ENCODE measurements at regions not wholly inside any gene's neighbourhood (a gene's known extent, or its start where the extent isn't known, plus 50 kb on each side); places are given as distances from the start of the nearest gene placed in this dataset.

GRCh38 chr2:235348329-235348728 lies 145.5 kb upstream of the AGAP1 start:
- H3K27me3 ChIP-seq (ENCODE audit: control insufficient read depth, insufficient read depth, low read length), result peaks cover 11% of the 10 kb centered on the region
- H3K9ac ChIP-seq (ENCODE audit: low read depth, low read length), result no peak overlapping the region
- H3K9me3 ChIP-seq (replicated peaks; ENCODE audit: low read length), result no peaks in the 10 kb centered on the region
- H3K4me3 ChIP-seq (ENCODE audit: low read length), result no peak overlapping the region
- peaks cover 8% of the 10 kb centered on the region for H3K4me1 ChIP-seq (ENCODE audit: control insufficient read depth, insufficient read depth, low read length)
- H3K4me2 ChIP-seq (ENCODE audit: low read length), result no peak overlapping the region
- no peaks in the 10 kb centered on the region for H3K36me3 ChIP-seq (ENCODE audit: insufficient read depth, low read length)

GRCh38 chr2:235350234-235350633 lies 143.6 kb upstream of the AGAP1 start:
- Histone ChIP-seq H3K4me2 (ENCODE audit: low read length) (no peak overlapping the region), H3K36me3 (ENCODE audit: insufficient read depth, low read length) (no peaks in the 10 kb centered on the region), H3K27me3 (ENCODE audit: control insufficient read depth, insufficient read depth, low read length) (peaks cover 17% of the 10 kb centered on the region), H3K4me3 (ENCODE audit: low read length) (no peak overlapping the region), H3K9me3 (replicated peaks; ENCODE audit: low read length) (no peaks in the 10 kb centered on the region), H3K9ac (ENCODE audit: low read depth, low read length) (no peak overlapping the region), H3K4me1 (ENCODE audit: control insufficient read depth, insufficient read depth, low read length) (peaks cover 8% of the 10 kb centered on the region)

GRCh38 chr2:235352541-235352940 lies 141.3 kb upstream of the AGAP1 start:
- no peak overlapping the region for H3K4me3 ChIP-seq (ENCODE audit: low read length)
- H3K4me1 ChIP-seq (ENCODE audit: control insufficient read depth, insufficient read depth, low read length), result peaks cover 4% of the 10 kb centered on the region
- H3K9me3 ChIP-seq (replicated peaks; ENCODE audit: low read length), result no peaks in the 10 kb centered on the region
- no peak overlapping the region for H3K9ac ChIP-seq (ENCODE audit: low read depth, low read length)
- H3K27me3 ChIP-seq (ENCODE audit: control insufficient read depth, insufficient read depth, low read length), result peaks cover 17% of the 10 kb centered on the region
- no peak overlapping the region for H3K4me2 ChIP-seq (ENCODE audit: low read length)
- H3K36me3 ChIP-seq (ENCODE audit: insufficient read depth, low read length), result no peaks in the 10 kb centered on the region

GRCh38 chr2:235357881-235358280 lies 136.0 kb upstream of the AGAP1 start:
- peaks cover 15% of the 10 kb centered on the region for H3K27me3 ChIP-seq (ENCODE audit: control insufficient read depth, insufficient read depth, low read length)
- H3K9ac ChIP-seq (ENCODE audit: low read depth, low read length), result no peak overlapping the region
- no peaks in the 10 kb centered on the region for H3K4me1 ChIP-seq (ENCODE audit: control insufficient read depth, insufficient read depth, low read length)
- H3K9me3 ChIP-seq (replicated peaks; ENCODE audit: low read length), result no peaks in the 10 kb centered on the region
- H3K4me3 ChIP-seq (ENCODE audit: low read length), result no peak overlapping the region
- H3K4me2 ChIP-seq (ENCODE audit: low read length), result no peak overlapping the region
- H3K36me3 ChIP-seq (ENCODE audit: insufficient read depth, low read length), result no peaks in the 10 kb centered on the region

- Histone ChIP-seq H3K9me3 (replicated peaks; ENCODE audit: low read length) (no peaks in the 10 kb centered on the region), H3K4me2 (ENCODE audit: low read length) (no peak overlapping the region), H3K9ac (ENCODE audit: low read depth, low read length) (no peak overlapping the region), H3K36me3 (ENCODE audit: insufficient read depth, low read length) (no peaks in the 10 kb centered on the region), H3K27me3 (ENCODE audit: control insufficient read depth, insufficient read depth, low read length) (peaks cover 16% of the 10 kb centered on the region), H3K4me3 (ENCODE audit: low read length) (no peak overlapping the region), H3K4me1 (ENCODE audit: control insufficient read depth, insufficient read depth, low read length) (no peaks in the 10 kb centered on the region)
These were observed 134.8 kb upstream of the AGAP1 start for GRCh38 chr2:235358981-235359471.

- no peak overlapping the region for H3K4me3 ChIP-seq (ENCODE audit: low read length)
- H3K36me3 ChIP-seq (ENCODE audit: insufficient read depth, low read length), result no peaks in the 10 kb centered on the region
- no peak overlapping the region for H3K4me2 ChIP-seq (ENCODE audit: low read length)
- H3K9ac ChIP-seq (ENCODE audit: low read depth, low read length), result no peak overlapping the region
- peaks cover 17% of the 10 kb centered on the region for H3K27me3 ChIP-seq (ENCODE audit: control insufficient read depth, insufficient read depth, low read length)
- H3K9me3 ChIP-seq (replicated peaks; ENCODE audit: low read length), result no peaks in the 10 kb centered on the region
- no peaks in the 10 kb centered on the region for H3K4me1 ChIP-seq (ENCODE audit: control insufficient read depth, insufficient read depth, low read length)
These were observed 133.4 kb upstream of the AGAP1 start for GRCh38 chr2:235360446-235360845.

GRCh38 chr2:235365743-235366142 lies 128.1 kb upstream of the AGAP1 start:
- Histone ChIP-seq H3K4me3 (ENCODE audit: low read length) (no peak overlapping the region), H3K4me2 (ENCODE audit: low read length) (no peak overlapping the region), H3K4me1 (ENCODE audit: control insufficient read depth, insufficient read depth, low read length) (no peaks in the 10 kb centered on the region), H3K9me3 (replicated peaks; ENCODE audit: low read length) (no peaks in the 10 kb centered on the region), H3K27me3 (ENCODE audit: control insufficient read depth, insufficient read depth, low read length) (peaks cover 47% of the 10 kb centered on the region), H3K9ac (ENCODE audit: low read depth, low read length) (no peak overlapping the region), H3K36me3 (ENCODE audit: insufficient read depth, low read length) (no peaks in the 10 kb centered on the region)

- no peak overlapping the region for H3K9ac ChIP-seq (ENCODE audit: low read depth, low read length)
- H3K4me3 ChIP-seq (ENCODE audit: low read length), result no peak overlapping the region
- H3K4me1 ChIP-seq (ENCODE audit: control insufficient read depth, insufficient read depth, low read length), result no peaks in the 10 kb centered on the region
- H3K27me3 ChIP-seq (ENCODE audit: control insufficient read depth, insufficient read depth, low read length), result peaks cover 47% of the 10 kb centered on the region
- H3K4me2 ChIP-seq (ENCODE audit: low read length), result no peak overlapping the region
- no peaks in the 10 kb centered on the region for H3K36me3 ChIP-seq (ENCODE audit: insufficient read depth, low read length)
- H3K9me3 ChIP-seq (replicated peaks; ENCODE audit: low read length), result no peaks in the 10 kb centered on the region
These were observed 127.5 kb upstream of the AGAP1 start for GRCh38 chr2:235366390-235366789.

- H3K4me3 ChIP-seq (ENCODE audit: low read length), result no peak overlapping the region
- H3K27me3 ChIP-seq (ENCODE audit: control insufficient read depth, insufficient read depth, low read length), result peaks cover 47% of the 10 kb centered on the region
- H3K4me2 ChIP-seq (ENCODE audit: low read length), result no peak overlapping the region
- H3K36me3 ChIP-seq (ENCODE audit: insufficient read depth, low read length), result no peaks in the 10 kb centered on the region
- H3K4me1 ChIP-seq (ENCODE audit: control insufficient read depth, insufficient read depth, low read length), result no peaks in the 10 kb centered on the region
- no peak overlapping the region for H3K9ac ChIP-seq (ENCODE audit: low read depth, low read length)
- no peaks in the 10 kb centered on the region for H3K9me3 ChIP-seq (replicated peaks; ENCODE audit: low read length)
These were observed 127.0 kb upstream of the AGAP1 start for GRCh38 chr2:235366807-235367206.

- H3K27me3 ChIP-seq (ENCODE audit: control insufficient read depth, insufficient read depth, low read length), result peaks cover 25% of the 10 kb centered on the region
These were observed 122.8 kb upstream of the AGAP1 start for GRCh38 chr2:235371018-235371417.

GRCh38 chr2:235373171-235373570 lies 120.7 kb upstream of the AGAP1 start:
- H3K4me2 ChIP-seq (ENCODE audit: low read length), result no peak overlapping the region
- H3K9ac ChIP-seq (ENCODE audit: low read depth, low read length), result no peak overlapping the region
- H3K27me3 ChIP-seq (ENCODE audit: control insufficient read depth, insufficient read depth, low read length), result peaks cover 16% of the 10 kb centered on the region
- H3K4me1 ChIP-seq (ENCODE audit: control insufficient read depth, insufficient read depth, low read length), result no peaks in the 10 kb centered on the region
- H3K36me3 ChIP-seq (ENCODE audit: insufficient read depth, low read length), result no peaks in the 10 kb centered on the region
- H3K4me3 ChIP-seq (ENCODE audit: low read length), result no peak overlapping the region
- no peaks in the 10 kb centered on the region for H3K9me3 ChIP-seq (replicated peaks; ENCODE audit: low read length)

More at GRCh38 chr2:235371018-235371417, 122.8 kb upstream of the AGAP1 start:
- H3K9me3 ChIP-seq (replicated peaks; ENCODE audit: low read length), result no peaks in the 10 kb centered on the region
- no peaks in the 10 kb centered on the region for H3K4me1 ChIP-seq (ENCODE audit: control insufficient read depth, insufficient read depth, low read length)
- H3K36me3 ChIP-seq (ENCODE audit: insufficient read depth, low read length), result no peaks in the 10 kb centered on the region
- no peak overlapping the region for H3K4me2 ChIP-seq (ENCODE audit: low read length)
- no peak overlapping the region for H3K4me3 ChIP-seq (ENCODE audit: low read length)
- H3K9ac ChIP-seq (ENCODE audit: low read depth, low read length), result no peak overlapping the region

- Histone ChIP-seq H3K4me1 (ENCODE audit: control insufficient read depth, insufficient read depth, low read length) (no peaks in the 10 kb centered on the region), H3K4me2 (ENCODE audit: low read length) (no peak overlapping the region), H3K36me3 (ENCODE audit: insufficient read depth, low read length) (no peaks in the 10 kb centered on the region), H3K9me3 (replicated peaks; ENCODE audit: low read length) (no peaks in the 10 kb centered on the region), H3K4me3 (ENCODE audit: low read length) (no peak overlapping the region), H3K27me3 (ENCODE audit: control insufficient read depth, insufficient read depth, low read length) (no peaks in the 10 kb centered on the region), H3K9ac (ENCODE audit: low read depth, low read length) (no peak overlapping the region)
These were observed 116.7 kb upstream of the AGAP1 start for GRCh38 chr2:235377176-235377575.
